Natural killer cell (primary cell): ENCODE measurements at regions not wholly inside any gene's neighbourhood (a gene's known extent, or its start where the extent isn't known, plus 50 kb on each side); places are given as distances from the start of the nearest gene placed in this dataset.
A peak's percentile ranks its signal among the peaks of the same experiment; 100 is the strongest.

ENCODE experiments used
- ATAC-seq, 3 donors: fragments of 150-1000 bp in 2 of 3; fragments of 200-7000 bp in 1 of 3; cut with Tn5 transposase; 1 replicate in 1 of 3; 2 replicates in 2 of 3; pipeline ENCODE4 v1.10.0; 2021; ENCODE audit warnings: mild to moderate bottlenecking in 2 of 3, moderate library complexity in 2 of 3
- DNase-seq, 2 donors: peaks; one replicate each; pipeline versions ENCODE4 v3.0.0 to v3.0.0-alpha.2; 2013 to 2021; ENCODE audit warnings: mixed read lengths in 1 of 2
- H3K27ac ChIP-seq: one replicate; pipeline ENCODE4 v1.5.1; 2013; ENCODE audit warnings: mild to moderate bottlenecking, low read length
- H3K27me3 ChIP-seq: one replicate; pipeline ENCODE4 v1.6.1; 2013; ENCODE audit warnings: low read length; ENCODE audit not compliant: control insufficient read depth, insufficient read depth
- H3K36me3 ChIP-seq: one replicate; pipeline ENCODE4 v1.6.1; 2013; ENCODE audit warnings: low read length; ENCODE audit not compliant: control insufficient read depth, insufficient read depth
- H3K4me1 ChIP-seq: one replicate; pipeline ENCODE4 v1.6.1; 2013; ENCODE audit warnings: low read length; ENCODE audit not compliant: control insufficient read depth, insufficient read depth
- H3K4me3 ChIP-seq: one replicate; pipeline ENCODE4 v1.5.1; 2013; ENCODE audit warnings: low read length
- H3K9me3 ChIP-seq: one replicate; pipeline ENCODE4 v1.6.1; 2013; ENCODE audit warnings: low read length; ENCODE audit not compliant: control insufficient read depth, insufficient read depth
- H3K27ac Mint-ChIP-seq, 2 donors: one replicate each; pipeline ENCODE4 v1.8.0; 2022; ENCODE audit warnings: mild to moderate bottlenecking in 2 of 2, mixed read lengths in 2 of 2, moderate library complexity in 1 of 2
- H3K27me3 Mint-ChIP-seq, 2 donors: one replicate each; pipeline ENCODE4 v1.8.0; 2022; ENCODE audit warnings: low read depth in 2 of 2, mixed read lengths in 2 of 2
- H3K36me3 Mint-ChIP-seq: one replicate; pipeline ENCODE4 v1.8.0; 2022; ENCODE audit warnings: mixed read lengths
- H3K4me1 Mint-ChIP-seq, 2 donors: one replicate each; pipeline ENCODE4 v1.8.0; 2022; ENCODE audit warnings: mixed read lengths in 2 of 2
- H3K4me3 Mint-ChIP-seq: one replicate; pipeline ENCODE4 v1.8.0; 2022; ENCODE audit warnings: mild to moderate bottlenecking, moderate library complexity, mixed read lengths
- H3K9me3 Mint-ChIP-seq, 2 donors: one replicate each; pipeline ENCODE4 v1.8.0; 2022; ENCODE audit warnings: mixed read lengths in 2 of 2
- WGBS: methylation state at CpG from one replicate; pipeline ENCODE4 v1.1.7; 2013; ENCODE audit warnings: missing lambda C conversion rate; ENCODE audit not compliant: insufficient coverage; 5-methylcytosine and 5-hydroxymethylcytosine counted together
- intact Hi-C: fragments of 100-400 bp; cut with micrococcal nuclease; formaldehyde crosslinking; loops from one replicate; pipeline ENCODE4 v1.14.2; 2022
- TF ChIP-seq, protein P1 (sequence below): fragments of 200-600 bp; IDR thresholded peaks from one replicate; pipeline ENCODE4 v1.8.0; 2022; ENCODE audit warnings: antibody characterized with exemption

GRCh38 chr4:179631321-179631720 lies 2189.1 kb upstream of the AGA start:
- H3K9me3 Mint-ChIP-seq, result peaks cover 4 to 5% of the 10 kb centered on the region in 2 donors
- H3K27me3 Mint-ChIP-seq, result no peaks in the 10 kb centered on the region
- no peak overlapping the region for H3K4me3 Mint-ChIP-seq
- TF ChIP-seq, protein P1, sequence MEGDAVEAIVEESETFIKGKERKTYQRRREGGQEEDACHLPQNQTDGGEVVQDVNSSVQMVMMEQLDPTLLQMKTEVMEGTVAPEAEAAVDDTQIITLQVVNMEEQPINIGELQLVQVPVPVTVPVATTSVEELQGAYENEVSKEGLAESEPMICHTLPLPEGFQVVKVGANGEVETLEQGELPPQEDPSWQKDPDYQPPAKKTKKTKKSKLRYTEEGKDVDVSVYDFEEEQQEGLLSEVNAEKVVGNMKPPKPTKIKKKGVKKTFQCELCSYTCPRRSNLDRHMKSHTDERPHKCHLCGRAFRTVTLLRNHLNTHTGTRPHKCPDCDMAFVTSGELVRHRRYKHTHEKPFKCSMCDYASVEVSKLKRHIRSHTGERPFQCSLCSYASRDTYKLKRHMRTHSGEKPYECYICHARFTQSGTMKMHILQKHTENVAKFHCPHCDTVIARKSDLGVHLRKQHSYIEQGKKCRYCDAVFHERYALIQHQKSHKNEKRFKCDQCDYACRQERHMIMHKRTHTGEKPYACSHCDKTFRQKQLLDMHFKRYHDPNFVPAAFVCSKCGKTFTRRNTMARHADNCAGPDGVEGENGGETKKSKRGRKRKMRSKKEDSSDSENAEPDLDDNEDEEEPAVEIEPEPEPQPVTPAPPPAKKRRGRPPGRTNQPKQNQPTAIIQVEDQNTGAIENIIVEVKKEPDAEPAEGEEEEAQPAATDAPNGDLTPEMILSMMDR, result no peak
- no peaks in the 10 kb centered on the region for H3K4me1 ChIP-seq
- H3K4me1 Mint-ChIP-seq, result no peaks in the 10 kb centered on the region
- H3K36me3 ChIP-seq, result no peaks in the 10 kb centered on the region
- no peak overlapping the region for H3K27ac Mint-ChIP-seq
- intact Hi-C loops, result no loop called here
- no peak for DNase-seq
- no peak overlapping the region for H3K27ac ChIP-seq
- no peak overlapping the region for H3K4me3 ChIP-seq
- H3K27me3 ChIP-seq, result no peaks in the 10 kb centered on the region
- no peak for ATAC-seq
- H3K36me3 Mint-ChIP-seq, result no peaks in the 10 kb centered on the region
- H3K9me3 ChIP-seq, result no peaks in the 10 kb centered on the region

DNA sequence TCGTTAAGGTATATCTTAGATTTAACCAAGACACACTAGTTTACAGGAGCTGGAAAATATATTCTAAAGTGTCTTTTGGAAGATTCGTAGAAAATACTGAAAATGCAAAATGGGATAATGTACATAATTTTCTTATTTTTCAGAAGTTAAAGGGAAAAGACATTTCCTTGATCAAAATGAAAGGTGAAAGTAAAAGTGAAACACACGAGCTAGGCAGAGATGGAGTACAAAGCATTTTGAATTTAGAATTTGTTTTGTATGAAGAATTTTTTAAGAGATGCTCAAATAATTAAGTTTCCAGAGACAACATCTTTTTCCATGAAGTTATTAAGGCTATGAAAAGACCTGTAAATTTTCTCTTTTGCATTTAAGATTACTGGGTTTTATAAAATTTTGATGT lies 2192.6 kb upstream of the AGA start:
- Histone ChIP-seq H3K4me3 (no peak overlapping the region), H3K4me1 (no peaks in the 10 kb centered on the region), H3K27ac (no peak overlapping the region), H3K27me3 (no peaks in the 10 kb centered on the region), H3K36me3 (no peaks in the 10 kb centered on the region), H3K9me3 (no peaks in the 10 kb centered on the region)
- intact Hi-C loops, result no loop called here
- Mint-ChIP-seq H3K4me3 (peak overlapping the region; percentile 31), H3K27ac (no peak overlapping the region), H3K9me3 (peaks cover 10 to 11% of the 10 kb centered on the region in 2 donors), H3K27me3 (no peaks in the 10 kb centered on the region), H3K36me3 (no peaks in the 10 kb centered on the region), H3K4me1 (no peaks in the 10 kb centered on the region)
- TF ChIP-seq, protein P1, result no peak
- DNase-seq (no peak), ATAC-seq (no peak)
- 67% methylated on average over 2 of the region's 3 CpGs for WGBS

DNA sequence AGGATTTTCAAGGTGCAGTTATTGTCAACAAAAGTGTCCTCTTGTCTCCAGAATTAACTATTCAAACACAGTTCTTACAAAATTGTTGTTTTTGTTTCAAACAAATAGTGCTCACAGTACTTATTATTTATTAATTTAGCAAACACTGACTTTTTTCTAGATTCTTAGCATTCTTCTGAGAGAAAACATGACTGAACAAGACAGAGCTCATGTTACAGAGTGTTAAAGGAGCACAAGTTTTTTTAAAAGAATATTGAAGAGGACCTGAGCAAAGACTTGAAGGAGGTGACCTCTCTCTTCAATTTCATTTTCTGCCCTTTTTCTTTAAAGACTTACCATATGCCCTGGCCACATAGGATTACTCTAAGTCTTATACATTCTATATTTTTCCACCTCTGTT lies 2220.3 kb upstream of the AGA start:
- DNase-seq (no peak), ATAC-seq (no peak)
- Mint-ChIP-seq H3K4me1 (no peaks in the 10 kb centered on the region), H3K36me3 (no peaks in the 10 kb centered on the region), H3K9me3 (peaks cover 18 to 26% of the 10 kb centered on the region in 2 donors), H3K27me3 (no peaks in the 10 kb centered on the region), H3K27ac (no peak overlapping the region), H3K4me3 (no peak overlapping the region)
- peaks cover 12% of the 10 kb centered on the region for H3K9me3 ChIP-seq
- TF ChIP-seq, protein P1, result no peak
- H3K4me1 ChIP-seq, result no peaks in the 10 kb centered on the region
- H3K27me3 ChIP-seq, result no peaks in the 10 kb centered on the region
- intact Hi-C loops, result no loop called here
- H3K4me3 ChIP-seq, result no peak overlapping the region
- no peak overlapping the region for H3K27ac ChIP-seq
- no peaks in the 10 kb centered on the region for H3K36me3 ChIP-seq

DNA sequence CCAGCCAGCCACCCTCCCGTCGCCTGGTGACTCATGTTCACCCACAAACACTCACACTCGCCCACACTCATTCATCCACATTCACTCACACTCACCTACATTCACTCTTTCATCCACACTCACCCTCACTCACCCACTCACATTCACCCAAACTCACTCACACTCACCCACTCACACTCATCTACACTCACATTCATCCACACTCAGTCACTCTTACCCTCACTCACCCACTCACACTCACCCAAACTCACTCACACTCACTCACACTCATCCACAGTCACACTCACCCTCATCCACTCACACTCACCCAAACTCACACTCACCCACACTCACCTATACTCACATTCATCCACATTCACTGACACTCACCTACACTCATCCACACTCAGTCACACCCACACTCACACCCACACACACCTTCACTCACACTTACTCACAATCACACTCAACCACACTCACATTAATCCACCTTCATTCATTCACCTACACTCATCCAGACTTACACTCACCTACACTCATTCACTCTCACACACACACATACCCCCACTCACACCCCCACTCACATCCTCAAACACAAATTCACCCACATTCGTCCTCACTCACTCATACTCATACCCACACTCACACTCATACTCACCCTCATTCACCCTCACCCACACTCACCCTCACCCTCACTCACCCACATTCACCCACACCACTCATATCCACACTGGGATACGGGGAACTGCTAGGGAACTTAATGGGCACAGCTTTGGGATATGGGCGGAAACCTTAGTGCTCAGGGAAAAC lies 2221.6 kb upstream of the AGA start:
- DNase-seq, result no peak
- H3K4me1 ChIP-seq, result no peaks in the 10 kb centered on the region
- no peaks in the 10 kb centered on the region for H3K27me3 Mint-ChIP-seq
- no peaks in the 10 kb centered on the region for H3K27me3 ChIP-seq
- no peaks in the 10 kb centered on the region for H3K36me3 ChIP-seq
- TF ChIP-seq, protein P1, result no peak
- 91% methylated on average over 6 of the region's 6 CpGs for WGBS
- no peaks in the 10 kb centered on the region for H3K36me3 Mint-ChIP-seq
- intact Hi-C loops, result no loop called here
- no peaks in the 10 kb centered on the region for H3K4me1 Mint-ChIP-seq
- no peak overlapping the region for H3K4me3 ChIP-seq
- H3K9me3 ChIP-seq, result peaks cover 12% of the 10 kb centered on the region
- H3K9me3 Mint-ChIP-seq, result peaks cover 15 to 23% of the 10 kb centered on the region in 2 donors
- no peak overlapping the region for H3K4me3 Mint-ChIP-seq
- ATAC-seq, result peak in 1 of 3 donors; percentile 50
- H3K27ac Mint-ChIP-seq, result no peak overlapping the region
- no peak overlapping the region for H3K27ac ChIP-seq
